PFSK-1 (cell line): ENCODE measurements at regions not wholly inside any gene's neighbourhood (a gene's known extent, or its start where the extent isn't known, plus 50 kb on each side); places are given as distances from the start of the nearest gene placed in this dataset.

Experiments
- POLR2AphosphoS5 ChIP-seq: IDR thresholded peaks from 2 replicates; pipeline ENCODE4 v1.6.1; 2012; ENCODE audit warnings: low read depth, mild to moderate bottlenecking, control low read depth, low read length, moderate library complexity
- REST ChIP-seq, 2 experiments: IDR thresholded peaks; 2 replicates each; pipeline versions ENCODE4 v1.6.1 to v1.8.0; 2011 to 2012; ENCODE audit warnings: low read depth in 2 of 2, low read length in 2 of 2, control low read depth in 1 of 2, inconsistent platforms in 1 of 2, mild to moderate bottlenecking in 1 of 2, moderate library complexity in 1 of 2; ENCODE audit not compliant: insufficient read depth in 1 of 2
- SIN3A ChIP-seq: IDR thresholded peaks from 2 replicates; pipeline ENCODE4 v1.6.1; 2012; ENCODE audit warnings: mild to moderate bottlenecking, low read length, moderate library complexity, borderline replicate concordance; ENCODE audit not compliant: insufficient read depth
- TAF1 ChIP-seq: IDR thresholded peaks from 2 replicates; pipeline ENCODE4 v1.6.1; 2012; ENCODE audit warnings: low read length, control low read depth, borderline replicate concordance; ENCODE audit not compliant: insufficient read depth

DNA sequence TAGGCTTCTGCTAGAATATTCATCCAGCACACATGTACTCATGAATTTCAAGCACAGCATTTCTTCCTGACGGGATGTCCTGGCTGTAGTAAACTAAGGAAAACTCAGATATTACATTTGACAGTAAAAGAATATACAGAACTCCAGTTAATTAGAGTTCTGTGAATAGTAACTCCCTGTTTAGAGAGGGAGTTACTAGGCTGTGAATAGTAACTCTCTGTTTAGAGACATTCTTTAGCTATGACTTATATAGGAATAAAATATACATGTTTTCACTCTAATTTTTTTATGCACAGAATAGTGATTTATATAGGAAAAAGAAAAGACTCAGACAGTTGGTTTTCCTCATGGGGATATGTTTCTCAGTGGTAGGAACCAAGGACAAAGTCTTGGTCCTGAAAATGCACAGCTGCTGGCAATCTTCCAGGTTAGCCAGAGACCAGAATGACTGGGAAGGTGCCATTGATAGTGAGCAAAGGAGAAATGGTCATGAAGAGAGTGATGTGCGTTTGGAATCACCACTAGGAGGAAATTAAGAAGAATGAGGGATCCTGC, 480.7 kb upstream of the THBS1 start:
- TF ChIP-seq POLR2AphosphoS5 = no peak
- TF ChIP-seq REST (IDR thresholded peaks at IDR 0.05; ENCODE audit: insufficient read depth in 1 of 2, low read depth in 2 of 2, low read length in 2 of 2) = no peak
- TF ChIP-seq TAF1 = no peak
- no peak for TF ChIP-seq SIN3A
